ENCODE measurements at regions not wholly inside any gene's neighbourhood (a gene's known extent, or its start where the extent isn't known, plus 50 kb on each side); places are given as distances from the start of the nearest gene placed in this dataset.
"Not testable (repeated sequence)": the region's sequence is repeated elsewhere in the genome, so short reads cannot be mapped to it uniquely, and the experiment has no call there.

DNA sequence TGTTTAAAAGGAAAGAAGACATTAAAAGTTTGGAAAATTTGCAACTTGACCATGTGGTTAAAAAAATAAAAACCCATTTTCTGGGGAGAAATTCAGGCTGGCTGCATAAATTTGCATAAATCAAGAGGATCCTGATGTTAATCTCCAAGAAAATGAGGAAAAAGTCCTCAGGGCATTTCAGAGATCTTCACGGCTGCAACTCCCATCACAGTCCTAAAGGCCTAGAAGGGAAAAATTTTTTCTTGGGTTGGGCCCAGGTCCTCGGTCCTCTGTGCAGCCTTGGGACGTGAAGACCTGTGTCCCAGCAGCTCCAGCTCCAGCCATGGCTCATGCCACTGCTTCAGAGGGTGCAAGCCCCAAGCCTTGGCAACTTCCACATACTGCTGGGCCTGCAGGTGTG, 84.8 kb upstream of the C1QTNF3 start:
- not testable (repeated sequence) for DNase-seq; H3K4me1 Mint-ChIP-seq; H3K4me3 Mint-ChIP-seq; H3K4me1 ChIP-seq (ENCODE audit: control insufficient read depth, insufficient read depth, low read length); H3K27ac Mint-ChIP-seq; H3K9me3 ChIP-seq (ENCODE audit: control insufficient read depth, low read length); H3K27ac ChIP-seq (ENCODE audit: low read depth, low read length); H3K4me3 ChIP-seq (ENCODE audit: low read length); H3K27me3 Mint-ChIP-seq (ENCODE audit: insufficient read depth); H3K9ac ChIP-seq (ENCODE audit: extremely low read depth, low read length, poor library complexity, severe bottlenecking); H3K27me3 ChIP-seq (ENCODE audit: control insufficient read depth, insufficient read depth, low read length, poor library complexity, severe bottlenecking); H3K36me3 ChIP-seq (ENCODE audit: control insufficient read depth, insufficient read depth, low read length)
- 97% methylated on average over 3 of the region's 3 CpGs; no CpG with 5 or more reads in 1 of the 2 experiments for WGBS, 2 experiments (ENCODE audit: insufficient coverage in 1 of 2, insufficient read length in 1 of 2)
- H3K36me3 Mint-ChIP-seq (ENCODE audit: low read depth), result peaks cover 20% of the 10 kb centered on the region
- H3K9me3 Mint-ChIP-seq, result peaks cover 10% of the 10 kb centered on the region

DNA sequence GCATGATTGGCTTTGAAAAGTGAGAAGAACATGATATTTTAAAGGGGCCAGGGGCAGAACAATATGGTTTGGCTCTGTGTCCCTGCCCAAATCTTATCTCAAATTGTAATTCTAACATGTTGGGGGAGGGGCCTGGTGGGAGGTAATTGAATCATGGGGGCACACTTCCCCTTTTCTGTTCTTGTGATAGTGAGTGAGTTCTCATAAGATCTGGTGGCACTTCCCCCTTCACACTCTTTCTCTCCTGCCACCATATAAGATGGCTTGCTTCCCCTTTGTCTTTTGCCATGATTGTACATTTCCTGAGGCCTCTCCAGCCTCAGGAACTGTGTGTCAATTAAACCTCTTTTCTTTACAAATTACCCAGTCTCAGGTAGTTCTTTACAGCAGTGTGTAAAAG, 85.9 kb upstream of the C1QTNF3 start:
- Mint-ChIP-seq H3K36me3 (ENCODE audit: low read depth) (peaks cover 20% of the 10 kb centered on the region), H3K9me3 (peaks cover 10% of the 10 kb centered on the region)
- not testable (repeated sequence) for H3K27ac Mint-ChIP-seq; H3K4me1 ChIP-seq (ENCODE audit: control insufficient read depth, insufficient read depth, low read length); H3K4me3 Mint-ChIP-seq; H3K4me1 Mint-ChIP-seq; H3K9ac ChIP-seq (ENCODE audit: extremely low read depth, low read length, poor library complexity, severe bottlenecking); H3K9me3 ChIP-seq (ENCODE audit: control insufficient read depth, low read length); H3K36me3 ChIP-seq (ENCODE audit: control insufficient read depth, insufficient read depth, low read length); H3K27ac ChIP-seq (ENCODE audit: low read depth, low read length); H3K27me3 ChIP-seq (ENCODE audit: control insufficient read depth, insufficient read depth, low read length, poor library complexity, severe bottlenecking); H3K27me3 Mint-ChIP-seq (ENCODE audit: insufficient read depth); DNase-seq; H3K4me3 ChIP-seq (ENCODE audit: low read length)

DNA sequence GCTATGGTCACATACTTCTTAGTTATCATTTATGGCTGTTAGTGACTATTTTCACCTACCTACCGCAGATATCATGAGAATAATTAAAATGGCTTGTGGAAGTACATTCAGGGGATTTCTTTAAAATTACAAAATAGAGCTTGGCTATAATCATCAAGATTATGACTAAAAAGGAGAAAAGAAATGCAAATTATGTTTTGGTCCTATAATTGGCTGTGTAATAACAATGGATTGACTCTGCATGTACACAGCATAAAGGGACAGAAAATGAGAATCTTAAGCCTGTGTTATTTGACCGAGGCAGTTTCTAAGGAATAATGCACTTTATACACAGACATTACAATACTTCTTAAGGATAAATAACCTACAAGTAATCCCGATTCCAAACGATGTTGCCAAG, 112.0 kb upstream of the C1QTNF3 start:
- not testable (repeated sequence) for H3K27me3 Mint-ChIP-seq (ENCODE audit: insufficient read depth); H3K4me3 ChIP-seq (ENCODE audit: low read length); H3K4me1 Mint-ChIP-seq; H3K9me3 Mint-ChIP-seq; DNase-seq; H3K36me3 Mint-ChIP-seq (ENCODE audit: low read depth); H3K27me3 ChIP-seq (ENCODE audit: control insufficient read depth, insufficient read depth, low read length, poor library complexity, severe bottlenecking); H3K4me3 Mint-ChIP-seq; H3K27ac ChIP-seq (ENCODE audit: low read depth, low read length); H3K27ac Mint-ChIP-seq; H3K4me1 ChIP-seq (ENCODE audit: control insufficient read depth, insufficient read depth, low read length); H3K9me3 ChIP-seq (ENCODE audit: control insufficient read depth, low read length); H3K9ac ChIP-seq (ENCODE audit: extremely low read depth, low read length, poor library complexity, severe bottlenecking); H3K36me3 ChIP-seq (ENCODE audit: control insufficient read depth, insufficient read depth, low read length)
- WGBS, 2 experiments (ENCODE audit: insufficient coverage in 1 of 2, insufficient read length in 1 of 2), result 92 to 100% methylated on average over 2 to 3 of the region's 4 CpGs

DNA sequence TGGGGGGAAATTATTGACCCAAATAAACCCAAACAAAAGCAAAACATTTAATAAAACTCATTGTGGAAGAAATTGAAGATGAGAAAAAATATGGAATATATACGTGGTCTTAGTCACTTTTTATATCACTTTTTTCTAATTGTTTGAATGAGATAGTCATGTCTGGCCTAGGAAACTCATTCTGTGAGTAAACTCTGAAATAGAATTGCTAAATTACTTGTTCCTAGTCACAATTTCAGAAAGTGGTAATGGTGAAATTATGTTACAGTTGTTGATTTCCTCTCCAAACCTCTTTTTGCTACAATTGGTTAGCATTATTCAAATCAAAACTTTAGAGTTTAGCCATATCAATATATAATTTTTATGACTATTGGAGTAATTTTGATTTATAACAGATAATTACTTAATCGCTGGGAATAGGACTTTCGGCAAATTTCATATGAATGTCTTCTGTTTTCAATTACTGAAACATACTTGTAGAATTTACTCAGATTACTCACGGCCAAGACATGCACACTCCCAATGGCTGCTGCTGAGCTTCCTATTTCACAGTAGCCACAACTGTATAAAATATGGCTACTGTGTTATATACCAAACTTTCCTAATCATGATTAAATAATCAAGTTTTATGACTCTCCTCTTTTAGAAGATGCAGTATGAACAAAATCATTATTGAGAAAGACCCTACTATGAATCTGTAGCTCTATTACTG, 113.8 kb upstream of the C1QTNF3 start:
- not testable (repeated sequence) for DNase-seq

DNA sequence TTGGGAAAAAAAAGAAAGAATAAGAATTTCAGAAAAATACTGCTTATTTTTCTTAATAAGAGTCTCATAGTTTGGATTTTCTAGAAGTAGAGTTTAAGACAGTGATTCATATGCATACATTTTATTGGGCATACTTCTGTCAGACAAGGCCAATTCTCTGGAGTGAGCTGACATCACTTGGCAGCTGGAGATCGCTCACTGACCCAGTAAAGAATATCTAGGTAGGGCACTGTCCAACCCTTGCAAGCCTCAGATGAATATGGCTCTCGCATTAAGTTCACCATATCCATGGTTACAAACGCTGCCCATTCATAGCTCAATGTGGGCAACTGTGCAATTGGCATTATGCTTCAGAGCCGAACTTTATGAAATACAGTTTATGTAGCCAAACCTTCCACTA, 117.9 kb upstream of the C1QTNF3 start:
- H3K9me3 Mint-ChIP-seq; H3K27ac Mint-ChIP-seq; H3K4me1 Mint-ChIP-seq; H3K27me3 Mint-ChIP-seq (ENCODE audit: insufficient read depth); H3K4me1 ChIP-seq (ENCODE audit: control insufficient read depth, insufficient read depth, low read length); H3K4me3 ChIP-seq (ENCODE audit: low read length); H3K9ac ChIP-seq (ENCODE audit: extremely low read depth, low read length, poor library complexity, severe bottlenecking); H3K36me3 ChIP-seq (ENCODE audit: control insufficient read depth, insufficient read depth, low read length); H3K27me3 ChIP-seq (ENCODE audit: control insufficient read depth, insufficient read depth, low read length, poor library complexity, severe bottlenecking); H3K27ac ChIP-seq (ENCODE audit: low read depth, low read length); H3K36me3 Mint-ChIP-seq (ENCODE audit: low read depth); DNase-seq; H3K9me3 ChIP-seq (ENCODE audit: control insufficient read depth, low read length); H3K4me3 Mint-ChIP-seq: not testable (repeated sequence)
- WGBS, 2 experiments (ENCODE audit: insufficient coverage in 1 of 2, insufficient read length in 1 of 2), result 91 to 96% methylated on average over 2 to 4 of the region's 4 CpGs

More for the DNA sequence above, 113.8 kb upstream of the C1QTNF3 start:
- H3K27ac ChIP-seq (ENCODE audit: low read depth, low read length); H3K9ac ChIP-seq (ENCODE audit: extremely low read depth, low read length, poor library complexity, severe bottlenecking); H3K4me3 Mint-ChIP-seq; H3K27me3 ChIP-seq (ENCODE audit: control insufficient read depth, insufficient read depth, low read length, poor library complexity, severe bottlenecking); H3K27ac Mint-ChIP-seq; H3K27me3 Mint-ChIP-seq (ENCODE audit: insufficient read depth); H3K4me3 ChIP-seq (ENCODE audit: low read length); H3K36me3 ChIP-seq (ENCODE audit: control insufficient read depth, insufficient read depth, low read length); H3K4me1 ChIP-seq (ENCODE audit: control insufficient read depth, insufficient read depth, low read length); H3K4me1 Mint-ChIP-seq; H3K36me3 Mint-ChIP-seq (ENCODE audit: low read depth); H3K9me3 ChIP-seq (ENCODE audit: control insufficient read depth, low read length); H3K9me3 Mint-ChIP-seq: not testable (repeated sequence)
- WGBS, 2 experiments (ENCODE audit: insufficient coverage in 1 of 2, insufficient read length in 1 of 2), result 91% methylated on average over 4 of the region's 4 CpGs; no CpG with 5 or more reads in 1 of the 2 experiments

DNA sequence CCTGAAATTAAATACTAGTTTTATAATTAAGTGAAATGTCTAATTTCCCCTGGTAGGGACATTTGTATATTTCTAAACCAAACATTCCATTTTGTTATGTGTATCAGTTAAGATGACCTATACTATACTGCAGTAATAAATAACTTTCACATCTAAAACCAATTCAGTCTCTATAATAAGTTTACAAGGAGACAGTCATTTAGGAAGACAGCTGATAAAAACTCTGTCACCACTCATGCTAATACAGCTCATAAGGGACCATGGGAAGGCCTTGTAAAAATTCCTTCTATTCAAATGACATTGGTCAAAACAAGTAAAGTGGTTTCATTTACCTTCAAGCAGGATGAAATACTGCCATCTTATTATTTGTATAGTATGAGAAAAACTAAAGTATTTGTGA, 128.4 kb upstream of the C1QTNF3 start:
- H3K27ac Mint-ChIP-seq; DNase-seq; H3K27me3 ChIP-seq (ENCODE audit: control insufficient read depth, insufficient read depth, low read length, poor library complexity, severe bottlenecking); H3K27ac ChIP-seq (ENCODE audit: low read depth, low read length); H3K27me3 Mint-ChIP-seq (ENCODE audit: insufficient read depth); H3K4me3 Mint-ChIP-seq; H3K9me3 Mint-ChIP-seq; H3K4me1 ChIP-seq (ENCODE audit: control insufficient read depth, insufficient read depth, low read length); H3K9me3 ChIP-seq (ENCODE audit: control insufficient read depth, low read length); H3K4me3 ChIP-seq (ENCODE audit: low read length); H3K36me3 ChIP-seq (ENCODE audit: control insufficient read depth, insufficient read depth, low read length); H3K9ac ChIP-seq (ENCODE audit: extremely low read depth, low read length, poor library complexity, severe bottlenecking); H3K4me1 Mint-ChIP-seq: not testable (repeated sequence)
- H3K36me3 Mint-ChIP-seq (ENCODE audit: low read depth), result peaks cover 19% of the 10 kb centered on the region

DNA sequence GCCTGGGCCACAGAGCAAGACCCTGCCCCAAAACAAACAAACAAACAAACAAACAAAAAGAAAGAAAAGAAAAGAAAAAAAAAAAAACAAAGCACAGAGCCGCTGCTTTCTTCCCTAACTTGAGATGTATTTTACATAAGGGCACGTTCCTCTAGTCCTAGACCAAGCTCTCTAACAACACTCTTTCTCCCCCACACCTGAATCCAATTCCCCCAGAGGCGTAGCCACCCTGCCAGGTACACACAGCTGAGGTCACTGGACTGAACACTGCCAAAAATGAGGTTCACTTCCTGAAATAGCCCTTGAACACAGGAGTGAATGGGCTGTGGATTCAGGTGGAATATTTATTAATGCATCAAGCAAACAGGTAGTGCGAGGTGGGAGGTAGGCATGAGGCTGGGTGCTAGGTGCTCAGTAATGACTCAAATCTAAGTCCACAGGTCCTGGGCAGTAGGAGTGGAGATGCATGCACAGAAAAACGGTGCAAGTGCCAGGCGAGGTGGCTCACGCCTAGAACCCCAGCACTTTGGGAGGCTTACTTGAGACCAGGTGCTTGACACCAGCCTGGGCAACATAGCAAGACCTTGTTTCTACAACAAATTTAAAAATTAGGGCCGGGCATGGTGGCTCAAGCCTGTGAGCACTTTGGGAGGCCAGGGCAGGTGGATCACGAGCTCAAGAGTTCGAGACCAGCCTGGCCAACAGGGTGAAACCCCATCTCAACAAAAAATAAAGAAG, 136.6 kb upstream of the C1QTNF3 start:
- H3K27ac Mint-ChIP-seq; H3K9me3 ChIP-seq (ENCODE audit: control insufficient read depth, low read length); H3K27ac ChIP-seq (ENCODE audit: low read depth, low read length); H3K27me3 ChIP-seq (ENCODE audit: control insufficient read depth, insufficient read depth, low read length, poor library complexity, severe bottlenecking); H3K4me1 Mint-ChIP-seq; H3K36me3 ChIP-seq (ENCODE audit: control insufficient read depth, insufficient read depth, low read length); H3K4me1 ChIP-seq (ENCODE audit: control insufficient read depth, insufficient read depth, low read length); H3K27me3 Mint-ChIP-seq (ENCODE audit: insufficient read depth); H3K4me3 Mint-ChIP-seq; H3K9ac ChIP-seq (ENCODE audit: extremely low read depth, low read length, poor library complexity, severe bottlenecking); H3K4me3 ChIP-seq (ENCODE audit: low read length); H3K9me3 Mint-ChIP-seq: not testable (repeated sequence)
- peaks cover 46% of the 10 kb centered on the region for H3K36me3 Mint-ChIP-seq (ENCODE audit: low read depth)
- peak; percentile 45 for DNase-seq
- WGBS, 2 experiments (ENCODE audit: insufficient coverage in 1 of 2, insufficient read length in 1 of 2), result 94 to 96% methylated on average over 9 to 10 of the region's 10 CpGs

All from endodermal cell (in vitro differentiated cells).